GM23338 (cell line): ENCODE measurements at regions not wholly inside any gene's neighbourhood (a gene's known extent, or its start where the extent isn't known, plus 50 kb on each side); places are given as distances from the start of the nearest gene placed in this dataset.

Experiments used
- ATAC-seq: fragments of 200-7000 bp; cut with Tn5 transposase; 3 replicates; pipeline ENCODE4 v1.9.1; 2020
- DNase-seq: peaks from one replicate; pipeline ENCODE4 v3.0.0-alpha.2; 2015; ENCODE audit warnings: low spot score
- H2AFZ ChIP-seq: fragments of 200-600 bp; sonication (generic); 2 replicates; pipeline ENCODE4 v1.8.0; 2016; ENCODE audit warnings: antibody characterized with exemption, mild to moderate bottlenecking, moderate library complexity
- H3F3A ChIP-seq: fragments of 200-600 bp; sonication (generic); replicated peaks from 2 replicates; pipeline ENCODE4 v1.8.0; 2017; ENCODE audit warnings: antibody characterized with exemption, mixed run types, low read depth
- H3K27ac ChIP-seq: fragments of 200-600 bp; sonication (generic); 2 replicates; pipeline ENCODE4 v1.6.1; 2016; ENCODE audit warnings: low read depth
- H3K27me3 ChIP-seq: fragments of 200-600 bp; sonication (generic); 2 replicates; pipeline ENCODE4 v1.8.0; 2016; ENCODE audit warnings: mild to moderate bottlenecking, mixed run types, moderate library complexity; ENCODE audit not compliant: insufficient read depth
- H3K36me3 ChIP-seq: fragments of 200-600 bp; sonication (generic); 2 replicates; pipeline ENCODE4 v1.8.0; 2016; ENCODE audit warnings: mild to moderate bottlenecking; ENCODE audit not compliant: insufficient read depth
- H3K4me1 ChIP-seq: fragments of 200-600 bp; sonication (generic); 2 replicates; pipeline ENCODE4 v1.8.0; 2016; ENCODE audit warnings: mild to moderate bottlenecking, moderate library complexity; ENCODE audit not compliant: insufficient read depth
- H3K4me2 ChIP-seq: fragments of 200-600 bp; sonication (generic); 2 replicates; pipeline ENCODE4 v1.7.1; 2017; ENCODE audit warnings: mixed run types
- H3K4me3 ChIP-seq: fragments of 200-600 bp; sonication (generic); 2 replicates; pipeline ENCODE4 v1.6.1; 2016; ENCODE audit warnings: mixed run types
- H3K79me2 ChIP-seq: fragments of 200-600 bp; sonication (generic); replicated peaks from 2 replicates; pipeline ENCODE4 v1.8.0; 2017; ENCODE audit warnings: mild to moderate bottlenecking; ENCODE audit not compliant: insufficient read depth
- H3K9me2 ChIP-seq: fragments of 200-600 bp; sonication (generic); 2 replicates; pipeline ENCODE4 v1.8.0; 2017; ENCODE audit not compliant: insufficient read depth
- H4K20me1 ChIP-seq: fragments of 200-600 bp; sonication (generic); replicated peaks from 2 replicates; pipeline ENCODE4 v1.8.0; 2017; ENCODE audit warnings: mild to moderate bottlenecking; ENCODE audit not compliant: insufficient read depth
- H3K27ac Mint-ChIP-seq: 2 replicates; pipeline ENCODE4 v1.8.0; 2020; ENCODE audit warnings: inconsistent platforms, mild to moderate bottlenecking, moderate library complexity, mixed read lengths
- H3K27me3 Mint-ChIP-seq: 3 replicates; pipeline ENCODE4 v1.8.0; 2022; ENCODE audit warnings: low read depth, mild to moderate bottlenecking, moderate library complexity, mixed read lengths, inconsistent platforms; ENCODE audit not compliant: insufficient read depth, poor library complexity
- H3K36me3 Mint-ChIP-seq: 3 replicates; pipeline ENCODE4 v1.8.0; 2021; ENCODE audit warnings: low read depth, mild to moderate bottlenecking, inconsistent platforms, moderate library complexity, mixed read lengths
- H3K4me1 Mint-ChIP-seq: 3 replicates; pipeline ENCODE4 v1.8.0; 2020; ENCODE audit warnings: mild to moderate bottlenecking, inconsistent platforms, mixed read lengths
- H3K4me3 Mint-ChIP-seq: 3 replicates; pipeline ENCODE4 v1.8.0; 2021; ENCODE audit warnings: moderate library complexity, mild to moderate bottlenecking, inconsistent platforms, mixed read lengths
- H3K9me3 Mint-ChIP-seq: 3 replicates; pipeline ENCODE4 v1.8.0; 2020; ENCODE audit warnings: moderate library complexity, mild to moderate bottlenecking, inconsistent platforms, mixed read lengths
- CREB1 ChIP-seq: fragments of 250-450 bp; sonication (Bioruptor Pico); IDR thresholded peaks from 2 replicates; pipeline ENCODE4 v1.5.0; 2020; ENCODE audit warnings: low read depth, mild to moderate bottlenecking, moderate library complexity
- CTCF ChIP-seq, 2 experiments: fragments of 200-600 bp in 1 of 2; sonication (generic) in 1 of 2; conservative IDR thresholded peaks; 2 replicates each; pipeline versions ENCODE4 v1.5.1 to v1.6.1; 2016 to 2017; ENCODE audit warnings: antibody characterized with exemption in 2 of 2, low read depth in 2 of 2, mild to moderate bottlenecking in 2 of 2, moderate library complexity in 1 of 2
- ETS1 ChIP-seq: IDR thresholded peaks from 2 replicates; pipeline ENCODE4 v1.6.1; 2016; ENCODE audit warnings: antibody characterized with exemption
- EZH2 ChIP-seq: fragments of 200-600 bp; sonication (generic); IDR thresholded peaks from one replicate; pipeline ENCODE4 v1.8.0; 2017; ENCODE audit warnings: antibody characterized with exemption, mild to moderate bottlenecking, low read depth; ENCODE audit not compliant: unreplicated experiment
- EZH2phosphoT487 ChIP-seq: fragments of 200-600 bp; sonication (generic); IDR thresholded peaks from one replicate; pipeline ENCODE4 v1.8.1; 2018; ENCODE audit warnings: antibody characterized with exemption; ENCODE audit not compliant: unreplicated experiment
- JUNB ChIP-seq: IDR thresholded peaks from one replicate; pipeline ENCODE4 v1.6.1; 2016; ENCODE audit warnings: antibody characterized with exemption; ENCODE audit not compliant: unreplicated experiment
- NANOG ChIP-seq: IDR thresholded peaks from 2 replicates; pipeline ENCODE4 v1.6.1; 2016; ENCODE audit warnings: antibody characterized with exemption, borderline replicate concordance
- POLR2AphosphoS5 ChIP-seq: IDR thresholded peaks from 2 replicates; pipeline ENCODE4 v1.6.1; 2016; ENCODE audit warnings: antibody characterized with exemption, low read depth
- REST ChIP-seq: IDR thresholded peaks from one replicate; pipeline ENCODE4 v1.6.1; 2018; ENCODE audit warnings: antibody characterized with exemption; ENCODE audit not compliant: unreplicated experiment
- STAT1 ChIP-seq: IDR thresholded peaks from one replicate; pipeline ENCODE4 v1.6.1; 2016; ENCODE audit warnings: antibody characterized with exemption; ENCODE audit not compliant: unreplicated experiment
- ZNF114 ChIP-seq: fragments of 250-450 bp; sonication (Bioruptor Pico); IDR thresholded peaks from 2 replicates; pipeline ENCODE4 v1.5.0; 2020; ENCODE audit warnings: mild to moderate bottlenecking, moderate library complexity
- ZNF331 ChIP-seq: fragments of 250-450 bp; sonication (Bioruptor Pico); IDR thresholded peaks from 2 replicates; pipeline ENCODE4 v1.5.0; 2020; ENCODE audit warnings: low read depth, mild to moderate bottlenecking, moderate library complexity
- ZNF462 ChIP-seq: fragments of 250-450 bp; sonication (Bioruptor Pico); IDR thresholded peaks from 2 replicates; pipeline ENCODE4 v1.5.0; 2020; ENCODE audit warnings: mild to moderate bottlenecking, moderate library complexity

GRCh38 chr4:119744580-119744979 is 116.0 kb upstream of the PDE5A start:
- Mint-ChIP-seq H3K27me3 (no peaks in the 10 kb centered on the region), H3K4me3 (no peak overlapping the region), H3K36me3 (no peaks in the 10 kb centered on the region), H3K4me1 (no peaks in the 10 kb centered on the region), H3K9me3 (no peaks in the 10 kb centered on the region), H3K27ac (no peak overlapping the region)
- TF ChIP-seq ZNF462 (no peak), CREB1 (CRISPR knock-in tag) (no peak), REST (no peak), EZH2phosphoT487 (no peak), ZNF114 (CRISPR knock-in tag) (no peak), POLR2AphosphoS5 (no peak), ETS1 (no peak), EZH2 (no peak), NANOG (no peak), STAT1 (no peak), JUNB (no peak), ZNF331 (CRISPR knock-in tag) (no peak), CTCF (conservative IDR thresholded peaks at IDR 0.05; ENCODE audit: low read depth in 2 of 2) (no peak)
- ATAC-seq = no peak
- no peak overlapping the region for H3K4me2 ChIP-seq
- H2AFZ ChIP-seq = no peak overlapping the region
- H3F3A ChIP-seq = no peaks in the 10 kb centered on the region
- no peak overlapping the region for H3K4me3 ChIP-seq
- H3K36me3 ChIP-seq = no peaks in the 10 kb centered on the region
- no peaks in the 10 kb centered on the region for H4K20me1 ChIP-seq
- H3K79me2 ChIP-seq = no peaks in the 10 kb centered on the region
- no peaks in the 10 kb centered on the region for H3K9me2 ChIP-seq
- no peak for DNase-seq
- H3K27me3 ChIP-seq = no peaks in the 10 kb centered on the region
- H3K4me1 ChIP-seq = no peaks in the 10 kb centered on the region
- no peak overlapping the region for H3K27ac ChIP-seq
